NT2/D1 (cell line): ENCODE measurements at regions not wholly inside any gene's neighbourhood (a gene's known extent, or its start where the extent isn't known, plus 50 kb on each side); places are given as distances from the start of the nearest gene placed in this dataset.

Source experiments
- SUZ12 ChIP-seq: IDR thresholded peaks from 2 replicates; pipeline ENCODE4 v1.6.1; 2011; ENCODE audit not compliant: insufficient read length, insufficient read depth; ENCODE audit errors: extremely low read depth
- ZNF274 ChIP-seq: IDR thresholded peaks from 2 replicates; pipeline ENCODE4 v1.6.1; 2011; ENCODE audit warnings: mild to moderate bottlenecking, low read depth, low read length

GRCh38 chr6:112457886-112458285, 110.8 kb downstream of the RFPL4B start:
- no peak for TF ChIP-seq SUZ12
- TF ChIP-seq ZNF274 = no peak
